ENCODE measurements at regions not wholly inside any gene's neighbourhood (a gene's known extent, or its start where the extent isn't known, plus 50 kb on each side); places are given as distances from the start of the nearest gene placed in this dataset.

DNA sequence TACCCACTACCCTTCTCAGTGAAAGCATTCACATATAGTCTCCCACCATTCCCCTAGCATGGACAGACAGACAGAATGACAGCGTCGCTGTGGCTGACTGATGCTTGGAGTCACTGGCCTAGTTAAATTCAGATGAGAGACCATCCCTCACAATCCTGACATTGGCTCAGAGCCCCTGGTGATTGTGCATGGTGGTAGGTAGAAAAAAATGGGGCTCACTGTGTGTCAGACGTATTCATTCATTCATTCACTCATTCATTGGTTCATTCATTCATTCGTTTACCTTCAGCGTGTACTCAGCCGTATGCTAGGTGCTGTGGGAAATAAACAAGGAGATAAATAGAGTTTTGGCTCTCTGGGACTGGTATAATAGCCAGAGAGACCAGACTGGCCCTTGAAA, 73.6 kb upstream of the CALM2 start:
- H3K4me3 ChIP-seq (ENCODE audit: low read depth, low read length), result no peak overlapping the region
- no peak for DNase-seq (ENCODE audit: low read depth)
- TF ChIP-seq, protein P1, sequence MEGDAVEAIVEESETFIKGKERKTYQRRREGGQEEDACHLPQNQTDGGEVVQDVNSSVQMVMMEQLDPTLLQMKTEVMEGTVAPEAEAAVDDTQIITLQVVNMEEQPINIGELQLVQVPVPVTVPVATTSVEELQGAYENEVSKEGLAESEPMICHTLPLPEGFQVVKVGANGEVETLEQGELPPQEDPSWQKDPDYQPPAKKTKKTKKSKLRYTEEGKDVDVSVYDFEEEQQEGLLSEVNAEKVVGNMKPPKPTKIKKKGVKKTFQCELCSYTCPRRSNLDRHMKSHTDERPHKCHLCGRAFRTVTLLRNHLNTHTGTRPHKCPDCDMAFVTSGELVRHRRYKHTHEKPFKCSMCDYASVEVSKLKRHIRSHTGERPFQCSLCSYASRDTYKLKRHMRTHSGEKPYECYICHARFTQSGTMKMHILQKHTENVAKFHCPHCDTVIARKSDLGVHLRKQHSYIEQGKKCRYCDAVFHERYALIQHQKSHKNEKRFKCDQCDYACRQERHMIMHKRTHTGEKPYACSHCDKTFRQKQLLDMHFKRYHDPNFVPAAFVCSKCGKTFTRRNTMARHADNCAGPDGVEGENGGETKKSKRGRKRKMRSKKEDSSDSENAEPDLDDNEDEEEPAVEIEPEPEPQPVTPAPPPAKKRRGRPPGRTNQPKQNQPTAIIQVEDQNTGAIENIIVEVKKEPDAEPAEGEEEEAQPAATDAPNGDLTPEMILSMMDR (IDR thresholded peaks at IDR 0.05; ENCODE audit: control insufficient read depth, extremely low read depth, insufficient read depth), result no peak

DNA sequence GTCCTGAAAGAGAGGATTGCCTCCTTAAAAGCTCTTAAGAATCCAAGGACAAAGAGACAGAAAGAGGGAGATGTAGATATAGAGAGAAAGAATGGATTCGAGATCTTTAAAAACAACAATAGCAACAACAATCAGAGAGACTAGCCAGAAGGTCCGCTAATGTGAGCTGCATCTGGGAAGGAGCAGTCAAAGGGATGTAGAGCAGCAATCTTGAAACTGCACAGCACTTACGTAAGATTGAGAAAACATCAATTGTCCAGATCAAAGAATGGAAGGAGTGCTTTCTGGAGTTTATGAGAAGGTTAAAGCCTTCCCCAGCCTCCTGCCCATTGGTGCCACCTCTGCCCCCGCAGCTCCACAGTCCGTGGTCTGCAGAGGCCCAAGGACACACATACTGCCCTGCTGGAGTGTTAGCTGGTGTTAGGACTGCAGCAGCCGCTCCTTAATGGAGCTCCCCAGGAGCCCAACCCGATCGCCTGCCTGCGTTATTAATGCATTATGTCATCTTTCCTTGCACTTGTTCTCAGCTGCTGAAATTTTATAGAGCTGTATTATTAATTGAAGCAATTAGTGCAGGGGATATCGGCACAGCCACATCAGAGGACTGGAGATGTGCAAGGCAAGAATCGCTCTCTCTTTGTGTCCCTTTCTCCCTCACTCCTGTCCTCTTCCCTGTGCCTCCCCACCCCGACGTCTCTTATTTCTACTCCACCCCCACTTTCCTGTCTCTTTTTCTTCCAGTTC, 73.0 kb upstream of the CALM2 start:
- no peak for DNase-seq (ENCODE audit: low read depth)

DNA sequence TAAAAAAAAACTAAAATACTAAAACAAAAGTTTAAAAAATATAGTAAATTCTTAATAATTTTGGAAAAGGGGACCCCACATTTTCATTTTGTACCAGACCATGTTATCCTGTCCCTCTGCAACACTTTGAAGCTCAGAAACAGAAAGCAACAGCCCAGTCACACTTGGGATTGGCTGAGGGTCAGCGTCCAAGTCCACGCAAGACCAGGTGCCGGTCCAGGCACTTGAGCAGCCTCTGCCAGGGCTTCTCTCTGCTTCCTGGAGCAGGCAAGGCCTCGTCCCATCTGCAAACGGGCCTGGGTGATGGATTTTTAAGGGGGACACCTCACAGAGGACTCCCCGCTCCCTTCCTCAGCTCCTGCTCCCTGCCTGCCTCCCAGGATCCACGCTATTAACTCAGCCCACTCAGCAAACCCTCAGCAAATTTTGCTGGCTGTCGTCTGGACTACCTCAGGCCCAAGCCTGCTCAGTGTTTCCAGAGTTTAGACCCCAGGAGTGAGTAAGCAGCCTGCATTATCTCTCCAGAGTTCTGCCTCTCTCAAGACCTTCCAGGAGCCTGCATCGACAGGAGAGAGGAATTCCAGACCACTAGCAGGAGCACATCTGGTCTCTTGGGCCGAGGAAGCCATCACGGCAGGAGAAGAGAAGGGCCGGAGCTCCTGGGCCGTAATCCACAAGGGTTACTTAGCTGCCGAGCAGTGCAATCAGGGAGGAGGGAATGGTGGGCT, 67.4 kb upstream of the CALM2 start:
- no peak for DNase-seq (ENCODE audit: low read depth)
- TF ChIP-seq, protein P1 (IDR thresholded peaks at IDR 0.05; ENCODE audit: control insufficient read depth, extremely low read depth, insufficient read depth), result no peak
- no peak overlapping the region for H3K4me3 ChIP-seq (ENCODE audit: low read depth, low read length)

More for the DNA sequence above, 73.0 kb upstream of the CALM2 start:
- no peak overlapping the region for H3K4me3 ChIP-seq (ENCODE audit: low read depth, low read length)
- TF ChIP-seq, protein P1 (IDR thresholded peaks at IDR 0.05; ENCODE audit: control insufficient read depth, extremely low read depth, insufficient read depth), result no peak

DNA sequence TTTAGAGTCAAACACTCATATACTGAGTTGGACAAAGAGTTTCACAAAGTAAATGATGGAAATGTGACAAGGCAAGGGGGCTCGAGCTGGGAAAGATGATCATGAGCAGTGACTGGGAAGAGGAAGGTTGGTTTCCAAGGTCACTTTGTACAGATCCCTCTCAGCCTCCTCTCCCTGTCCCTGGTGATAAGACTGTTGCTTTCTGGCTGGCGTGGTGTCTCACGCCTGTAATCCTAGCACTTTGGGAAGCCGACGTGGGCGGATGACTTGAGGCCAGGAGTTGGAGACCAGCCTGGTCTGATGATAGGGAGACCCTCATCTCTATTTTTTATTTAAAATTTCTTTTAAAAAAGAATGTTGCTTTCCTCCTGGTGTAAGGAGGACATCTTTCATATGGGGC, 65.4 kb upstream of the CALM2 start:
- TF ChIP-seq, protein P1 (IDR thresholded peaks at IDR 0.05; ENCODE audit: control insufficient read depth, extremely low read depth, insufficient read depth), result no peak
- H3K4me3 ChIP-seq (ENCODE audit: low read depth, low read length), result no peak overlapping the region
- DNase-seq (ENCODE audit: low read depth), result no peak

DNA sequence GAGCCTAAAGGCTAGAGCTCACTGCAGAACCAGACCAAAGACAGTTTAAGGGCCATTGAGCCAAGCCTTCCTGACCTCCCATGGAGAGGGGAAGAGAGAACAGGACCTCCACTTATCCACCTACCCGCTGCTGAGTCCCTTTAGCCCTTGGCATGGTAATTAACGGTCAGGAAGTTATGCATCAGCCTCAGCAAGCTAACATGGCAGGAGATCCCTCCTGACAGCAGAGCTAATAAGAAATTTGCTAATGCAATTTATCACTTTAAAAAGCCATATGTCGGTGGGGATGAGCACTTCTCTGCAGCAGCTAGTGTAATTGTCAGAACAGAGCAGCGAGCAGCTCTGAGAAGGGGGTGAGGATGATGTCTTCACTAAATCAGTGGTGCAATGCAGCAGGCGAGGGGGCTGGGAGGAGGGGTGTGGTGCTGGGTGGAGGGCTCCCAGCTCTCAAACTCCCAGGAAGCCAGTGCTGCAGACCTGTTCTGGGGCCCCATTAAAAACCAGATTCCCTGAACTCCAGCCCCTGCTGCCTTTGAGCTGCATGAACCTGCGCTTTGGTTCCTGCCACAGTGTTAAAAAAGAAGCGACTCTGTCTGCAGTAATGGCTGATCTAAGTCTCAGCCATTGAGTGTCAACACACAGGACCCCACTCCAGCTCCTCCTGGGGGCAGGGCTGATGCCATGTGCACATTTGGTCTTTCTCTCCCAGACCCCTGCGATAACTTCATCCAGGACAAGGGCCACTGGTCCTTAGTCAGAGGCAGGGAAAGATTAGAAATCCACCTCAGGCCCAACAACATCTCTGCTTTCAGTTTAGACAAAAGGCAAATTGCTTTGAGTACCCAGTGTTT, 63.0 kb upstream of the CALM2 start:
- no peak for DNase-seq (ENCODE audit: low read depth)
- TF ChIP-seq, protein P1 (IDR thresholded peaks at IDR 0.05; ENCODE audit: control insufficient read depth, extremely low read depth, insufficient read depth), result no peak
- no peak overlapping the region for H3K4me3 ChIP-seq (ENCODE audit: low read depth, low read length)

DNA sequence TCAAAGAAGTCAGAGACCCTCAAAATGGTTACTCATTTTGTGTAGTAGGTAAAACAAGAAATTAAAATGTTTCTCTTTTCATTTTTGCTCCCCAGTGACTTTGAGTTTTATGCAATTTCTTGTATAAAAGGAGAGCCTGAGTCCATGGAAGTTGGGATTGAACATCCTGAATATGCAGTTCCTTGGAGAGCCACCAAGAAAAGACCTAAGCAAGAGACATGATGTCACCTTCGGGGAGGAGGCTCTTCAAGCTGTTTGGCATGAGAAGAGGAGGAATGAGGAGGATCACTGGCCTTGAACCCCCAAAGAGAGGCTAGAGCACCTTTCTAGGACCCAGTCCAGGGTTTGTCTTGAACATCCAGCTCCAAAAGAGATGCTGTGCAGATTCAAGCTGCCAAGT, 62.3 kb upstream of the CALM2 start:
- H3K4me3 ChIP-seq (ENCODE audit: low read depth, low read length), result no peak overlapping the region
- DNase-seq (ENCODE audit: low read depth), result no peak
- TF ChIP-seq, protein P1 (IDR thresholded peaks at IDR 0.05; ENCODE audit: control insufficient read depth, extremely low read depth, insufficient read depth), result no peak

Data from LNCaP clone FGC (cell line).